GM23338 (cell line): ENCODE measurements at regions not wholly inside any gene's neighbourhood (a gene's known extent, or its start where the extent isn't known, plus 50 kb on each side); places are given as distances from the start of the nearest gene placed in this dataset.

ENCODE experiments used
- ATAC-seq: fragments of 200-7000 bp; cut with Tn5 transposase; 3 replicates; pipeline ENCODE4 v1.9.1; 2020
- DNase-seq: peaks from one replicate; pipeline ENCODE4 v3.0.0-alpha.2; 2015; ENCODE audit warnings: low spot score
- H2AFZ ChIP-seq: fragments of 200-600 bp; sonication (generic); 2 replicates; pipeline ENCODE4 v1.8.0; 2016; ENCODE audit warnings: antibody characterized with exemption, mild to moderate bottlenecking, moderate library complexity
- H3F3A ChIP-seq: fragments of 200-600 bp; sonication (generic); replicated peaks from 2 replicates; pipeline ENCODE4 v1.8.0; 2017; ENCODE audit warnings: antibody characterized with exemption, mixed run types, low read depth
- H3K27ac ChIP-seq: fragments of 200-600 bp; sonication (generic); 2 replicates; pipeline ENCODE4 v1.6.1; 2016; ENCODE audit warnings: low read depth
- H3K27me3 ChIP-seq: fragments of 200-600 bp; sonication (generic); 2 replicates; pipeline ENCODE4 v1.8.0; 2016; ENCODE audit warnings: mild to moderate bottlenecking, mixed run types, moderate library complexity; ENCODE audit not compliant: insufficient read depth
- H3K36me3 ChIP-seq: fragments of 200-600 bp; sonication (generic); 2 replicates; pipeline ENCODE4 v1.8.0; 2016; ENCODE audit warnings: mild to moderate bottlenecking; ENCODE audit not compliant: insufficient read depth
- H3K4me1 ChIP-seq: fragments of 200-600 bp; sonication (generic); 2 replicates; pipeline ENCODE4 v1.8.0; 2016; ENCODE audit warnings: mild to moderate bottlenecking, moderate library complexity; ENCODE audit not compliant: insufficient read depth
- H3K4me2 ChIP-seq: fragments of 200-600 bp; sonication (generic); 2 replicates; pipeline ENCODE4 v1.7.1; 2017; ENCODE audit warnings: mixed run types
- H3K4me3 ChIP-seq: fragments of 200-600 bp; sonication (generic); 2 replicates; pipeline ENCODE4 v1.6.1; 2016; ENCODE audit warnings: mixed run types
- H3K79me2 ChIP-seq: fragments of 200-600 bp; sonication (generic); replicated peaks from 2 replicates; pipeline ENCODE4 v1.8.0; 2017; ENCODE audit warnings: mild to moderate bottlenecking; ENCODE audit not compliant: insufficient read depth
- H3K9me2 ChIP-seq: fragments of 200-600 bp; sonication (generic); 2 replicates; pipeline ENCODE4 v1.8.0; 2017; ENCODE audit not compliant: insufficient read depth
- H4K20me1 ChIP-seq: fragments of 200-600 bp; sonication (generic); replicated peaks from 2 replicates; pipeline ENCODE4 v1.8.0; 2017; ENCODE audit warnings: mild to moderate bottlenecking; ENCODE audit not compliant: insufficient read depth
- H3K27ac Mint-ChIP-seq: 2 replicates; pipeline ENCODE4 v1.8.0; 2020; ENCODE audit warnings: inconsistent platforms, mild to moderate bottlenecking, moderate library complexity, mixed read lengths
- H3K27me3 Mint-ChIP-seq: 3 replicates; pipeline ENCODE4 v1.8.0; 2022; ENCODE audit warnings: low read depth, mild to moderate bottlenecking, moderate library complexity, mixed read lengths, inconsistent platforms; ENCODE audit not compliant: insufficient read depth, poor library complexity
- H3K36me3 Mint-ChIP-seq: 3 replicates; pipeline ENCODE4 v1.8.0; 2021; ENCODE audit warnings: low read depth, mild to moderate bottlenecking, inconsistent platforms, moderate library complexity, mixed read lengths
- H3K4me1 Mint-ChIP-seq: 3 replicates; pipeline ENCODE4 v1.8.0; 2020; ENCODE audit warnings: mild to moderate bottlenecking, inconsistent platforms, mixed read lengths
- H3K4me3 Mint-ChIP-seq: 3 replicates; pipeline ENCODE4 v1.8.0; 2021; ENCODE audit warnings: moderate library complexity, mild to moderate bottlenecking, inconsistent platforms, mixed read lengths
- H3K9me3 Mint-ChIP-seq: 3 replicates; pipeline ENCODE4 v1.8.0; 2020; ENCODE audit warnings: moderate library complexity, mild to moderate bottlenecking, inconsistent platforms, mixed read lengths
- CREB1 ChIP-seq: fragments of 250-450 bp; sonication (Bioruptor Pico); IDR thresholded peaks from 2 replicates; pipeline ENCODE4 v1.5.0; 2020; ENCODE audit warnings: low read depth, mild to moderate bottlenecking, moderate library complexity
- EZH2phosphoT487 ChIP-seq: fragments of 200-600 bp; sonication (generic); IDR thresholded peaks from one replicate; pipeline ENCODE4 v1.8.1; 2018; ENCODE audit warnings: antibody characterized with exemption; ENCODE audit not compliant: unreplicated experiment
- JUNB ChIP-seq: IDR thresholded peaks from one replicate; pipeline ENCODE4 v1.6.1; 2016; ENCODE audit warnings: antibody characterized with exemption; ENCODE audit not compliant: unreplicated experiment
- NANOG ChIP-seq: IDR thresholded peaks from 2 replicates; pipeline ENCODE4 v1.6.1; 2016; ENCODE audit warnings: antibody characterized with exemption, borderline replicate concordance
- POLR2AphosphoS5 ChIP-seq: IDR thresholded peaks from 2 replicates; pipeline ENCODE4 v1.6.1; 2016; ENCODE audit warnings: antibody characterized with exemption, low read depth
- ZNF331 ChIP-seq: fragments of 250-450 bp; sonication (Bioruptor Pico); IDR thresholded peaks from 2 replicates; pipeline ENCODE4 v1.5.0; 2020; ENCODE audit warnings: low read depth, mild to moderate bottlenecking, moderate library complexity
- TF ChIP-seq, protein P1 (sequence below): IDR thresholded peaks from one replicate; pipeline ENCODE4 v1.6.1; 2018; ENCODE audit warnings: antibody characterized with exemption; ENCODE audit not compliant: unreplicated experiment
- TF ChIP-seq, protein P2 (sequence below): IDR thresholded peaks from 2 replicates; pipeline ENCODE4 v1.6.1; 2016; ENCODE audit warnings: antibody characterized with exemption
- TF ChIP-seq, protein P3 (sequence below): fragments of 250-450 bp; sonication (Bioruptor Pico); IDR thresholded peaks from 2 replicates; pipeline ENCODE4 v1.5.0; 2020; ENCODE audit warnings: mild to moderate bottlenecking, moderate library complexity

DNA sequence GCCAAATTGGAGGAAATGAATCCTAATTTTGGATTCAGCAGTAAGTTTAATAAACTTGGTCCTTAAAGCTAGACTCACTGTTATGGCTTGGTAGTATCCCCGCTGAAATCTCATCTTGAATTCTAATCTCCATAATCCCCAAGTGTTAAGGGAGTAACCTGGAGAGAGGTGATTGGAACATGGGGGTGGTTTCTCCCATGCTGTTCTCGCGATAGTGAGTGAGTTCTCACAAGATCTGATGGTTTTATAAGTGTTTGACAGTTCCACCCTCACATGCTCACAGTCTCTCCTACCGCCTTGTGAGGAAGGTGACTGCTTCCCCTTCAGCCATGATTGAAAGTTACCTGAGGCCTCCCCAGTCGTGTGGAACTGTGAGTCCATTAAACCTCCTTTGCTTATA, 824.5 kb upstream of the WWC1 start (continued):
- TF ChIP-seq, protein P1, sequence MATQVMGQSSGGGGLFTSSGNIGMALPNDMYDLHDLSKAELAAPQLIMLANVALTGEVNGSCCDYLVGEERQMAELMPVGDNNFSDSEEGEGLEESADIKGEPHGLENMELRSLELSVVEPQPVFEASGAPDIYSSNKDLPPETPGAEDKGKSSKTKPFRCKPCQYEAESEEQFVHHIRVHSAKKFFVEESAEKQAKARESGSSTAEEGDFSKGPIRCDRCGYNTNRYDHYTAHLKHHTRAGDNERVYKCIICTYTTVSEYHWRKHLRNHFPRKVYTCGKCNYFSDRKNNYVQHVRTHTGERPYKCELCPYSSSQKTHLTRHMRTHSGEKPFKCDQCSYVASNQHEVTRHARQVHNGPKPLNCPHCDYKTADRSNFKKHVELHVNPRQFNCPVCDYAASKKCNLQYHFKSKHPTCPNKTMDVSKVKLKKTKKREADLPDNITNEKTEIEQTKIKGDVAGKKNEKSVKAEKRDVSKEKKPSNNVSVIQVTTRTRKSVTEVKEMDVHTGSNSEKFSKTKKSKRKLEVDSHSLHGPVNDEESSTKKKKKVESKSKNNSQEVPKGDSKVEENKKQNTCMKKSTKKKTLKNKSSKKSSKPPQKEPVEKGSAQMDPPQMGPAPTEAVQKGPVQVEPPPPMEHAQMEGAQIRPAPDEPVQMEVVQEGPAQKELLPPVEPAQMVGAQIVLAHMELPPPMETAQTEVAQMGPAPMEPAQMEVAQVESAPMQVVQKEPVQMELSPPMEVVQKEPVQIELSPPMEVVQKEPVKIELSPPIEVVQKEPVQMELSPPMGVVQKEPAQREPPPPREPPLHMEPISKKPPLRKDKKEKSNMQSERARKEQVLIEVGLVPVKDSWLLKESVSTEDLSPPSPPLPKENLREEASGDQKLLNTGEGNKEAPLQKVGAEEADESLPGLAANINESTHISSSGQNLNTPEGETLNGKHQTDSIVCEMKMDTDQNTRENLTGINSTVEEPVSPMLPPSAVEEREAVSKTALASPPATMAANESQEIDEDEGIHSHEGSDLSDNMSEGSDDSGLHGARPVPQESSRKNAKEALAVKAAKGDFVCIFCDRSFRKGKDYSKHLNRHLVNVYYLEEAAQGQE, result no peak
- TF ChIP-seq NANOG, result no peak

DNA sequence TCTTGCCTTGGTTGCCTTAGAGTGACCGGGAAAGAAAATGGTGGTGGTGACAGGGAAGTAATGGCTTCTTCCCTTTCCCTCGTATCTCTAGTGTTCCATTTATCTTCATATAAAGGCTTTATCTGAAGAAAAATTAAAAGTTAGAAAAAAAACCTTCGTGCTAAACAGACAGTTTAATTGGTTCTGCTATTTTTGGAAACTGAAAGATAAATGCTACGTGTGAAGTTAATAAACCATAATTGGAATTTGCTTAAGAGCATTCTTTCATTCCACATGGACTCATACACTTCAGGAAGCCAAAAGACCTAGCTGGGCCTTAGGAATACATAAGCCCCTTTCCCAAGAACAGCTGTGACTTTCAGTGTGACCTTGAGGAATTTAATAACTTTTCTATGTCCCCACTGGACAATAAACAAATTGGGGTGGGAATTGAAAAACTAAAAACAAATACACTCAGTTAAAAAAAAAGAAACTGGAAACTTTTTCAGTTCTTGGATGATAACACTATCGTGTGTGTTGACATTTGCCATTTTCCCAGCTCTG, 818.8 kb upstream of the WWC1 start:
- Histone ChIP-seq H3F3A (no peaks in the 10 kb centered on the region), H3K4me3 (no peak overlapping the region), H3K27me3 (no peaks in the 10 kb centered on the region), H3K79me2 (no peaks in the 10 kb centered on the region), H3K27ac (no peak overlapping the region), H3K9me2 (no peaks in the 10 kb centered on the region), H3K36me3 (no peaks in the 10 kb centered on the region), H3K4me2 (no peak overlapping the region), H2AFZ (no peak overlapping the region), H3K4me1 (no peaks in the 10 kb centered on the region), H4K20me1 (no peaks in the 10 kb centered on the region)
- no peak overlapping the region for H3K4me3 Mint-ChIP-seq
- TF ChIP-seq EZH2phosphoT487 (no peak), JUNB (no peak), CREB1 (no peak), ZNF331 (no peak), POLR2AphosphoS5 (no peak)
- TF ChIP-seq, protein P2, sequence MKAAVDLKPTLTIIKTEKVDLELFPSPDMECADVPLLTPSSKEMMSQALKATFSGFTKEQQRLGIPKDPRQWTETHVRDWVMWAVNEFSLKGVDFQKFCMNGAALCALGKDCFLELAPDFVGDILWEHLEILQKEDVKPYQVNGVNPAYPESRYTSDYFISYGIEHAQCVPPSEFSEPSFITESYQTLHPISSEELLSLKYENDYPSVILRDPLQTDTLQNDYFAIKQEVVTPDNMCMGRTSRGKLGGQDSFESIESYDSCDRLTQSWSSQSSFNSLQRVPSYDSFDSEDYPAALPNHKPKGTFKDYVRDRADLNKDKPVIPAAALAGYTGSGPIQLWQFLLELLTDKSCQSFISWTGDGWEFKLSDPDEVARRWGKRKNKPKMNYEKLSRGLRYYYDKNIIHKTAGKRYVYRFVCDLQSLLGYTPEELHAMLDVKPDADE, result no peak
- TF ChIP-seq, protein P1, result no peak
- TF ChIP-seq, protein P3, sequence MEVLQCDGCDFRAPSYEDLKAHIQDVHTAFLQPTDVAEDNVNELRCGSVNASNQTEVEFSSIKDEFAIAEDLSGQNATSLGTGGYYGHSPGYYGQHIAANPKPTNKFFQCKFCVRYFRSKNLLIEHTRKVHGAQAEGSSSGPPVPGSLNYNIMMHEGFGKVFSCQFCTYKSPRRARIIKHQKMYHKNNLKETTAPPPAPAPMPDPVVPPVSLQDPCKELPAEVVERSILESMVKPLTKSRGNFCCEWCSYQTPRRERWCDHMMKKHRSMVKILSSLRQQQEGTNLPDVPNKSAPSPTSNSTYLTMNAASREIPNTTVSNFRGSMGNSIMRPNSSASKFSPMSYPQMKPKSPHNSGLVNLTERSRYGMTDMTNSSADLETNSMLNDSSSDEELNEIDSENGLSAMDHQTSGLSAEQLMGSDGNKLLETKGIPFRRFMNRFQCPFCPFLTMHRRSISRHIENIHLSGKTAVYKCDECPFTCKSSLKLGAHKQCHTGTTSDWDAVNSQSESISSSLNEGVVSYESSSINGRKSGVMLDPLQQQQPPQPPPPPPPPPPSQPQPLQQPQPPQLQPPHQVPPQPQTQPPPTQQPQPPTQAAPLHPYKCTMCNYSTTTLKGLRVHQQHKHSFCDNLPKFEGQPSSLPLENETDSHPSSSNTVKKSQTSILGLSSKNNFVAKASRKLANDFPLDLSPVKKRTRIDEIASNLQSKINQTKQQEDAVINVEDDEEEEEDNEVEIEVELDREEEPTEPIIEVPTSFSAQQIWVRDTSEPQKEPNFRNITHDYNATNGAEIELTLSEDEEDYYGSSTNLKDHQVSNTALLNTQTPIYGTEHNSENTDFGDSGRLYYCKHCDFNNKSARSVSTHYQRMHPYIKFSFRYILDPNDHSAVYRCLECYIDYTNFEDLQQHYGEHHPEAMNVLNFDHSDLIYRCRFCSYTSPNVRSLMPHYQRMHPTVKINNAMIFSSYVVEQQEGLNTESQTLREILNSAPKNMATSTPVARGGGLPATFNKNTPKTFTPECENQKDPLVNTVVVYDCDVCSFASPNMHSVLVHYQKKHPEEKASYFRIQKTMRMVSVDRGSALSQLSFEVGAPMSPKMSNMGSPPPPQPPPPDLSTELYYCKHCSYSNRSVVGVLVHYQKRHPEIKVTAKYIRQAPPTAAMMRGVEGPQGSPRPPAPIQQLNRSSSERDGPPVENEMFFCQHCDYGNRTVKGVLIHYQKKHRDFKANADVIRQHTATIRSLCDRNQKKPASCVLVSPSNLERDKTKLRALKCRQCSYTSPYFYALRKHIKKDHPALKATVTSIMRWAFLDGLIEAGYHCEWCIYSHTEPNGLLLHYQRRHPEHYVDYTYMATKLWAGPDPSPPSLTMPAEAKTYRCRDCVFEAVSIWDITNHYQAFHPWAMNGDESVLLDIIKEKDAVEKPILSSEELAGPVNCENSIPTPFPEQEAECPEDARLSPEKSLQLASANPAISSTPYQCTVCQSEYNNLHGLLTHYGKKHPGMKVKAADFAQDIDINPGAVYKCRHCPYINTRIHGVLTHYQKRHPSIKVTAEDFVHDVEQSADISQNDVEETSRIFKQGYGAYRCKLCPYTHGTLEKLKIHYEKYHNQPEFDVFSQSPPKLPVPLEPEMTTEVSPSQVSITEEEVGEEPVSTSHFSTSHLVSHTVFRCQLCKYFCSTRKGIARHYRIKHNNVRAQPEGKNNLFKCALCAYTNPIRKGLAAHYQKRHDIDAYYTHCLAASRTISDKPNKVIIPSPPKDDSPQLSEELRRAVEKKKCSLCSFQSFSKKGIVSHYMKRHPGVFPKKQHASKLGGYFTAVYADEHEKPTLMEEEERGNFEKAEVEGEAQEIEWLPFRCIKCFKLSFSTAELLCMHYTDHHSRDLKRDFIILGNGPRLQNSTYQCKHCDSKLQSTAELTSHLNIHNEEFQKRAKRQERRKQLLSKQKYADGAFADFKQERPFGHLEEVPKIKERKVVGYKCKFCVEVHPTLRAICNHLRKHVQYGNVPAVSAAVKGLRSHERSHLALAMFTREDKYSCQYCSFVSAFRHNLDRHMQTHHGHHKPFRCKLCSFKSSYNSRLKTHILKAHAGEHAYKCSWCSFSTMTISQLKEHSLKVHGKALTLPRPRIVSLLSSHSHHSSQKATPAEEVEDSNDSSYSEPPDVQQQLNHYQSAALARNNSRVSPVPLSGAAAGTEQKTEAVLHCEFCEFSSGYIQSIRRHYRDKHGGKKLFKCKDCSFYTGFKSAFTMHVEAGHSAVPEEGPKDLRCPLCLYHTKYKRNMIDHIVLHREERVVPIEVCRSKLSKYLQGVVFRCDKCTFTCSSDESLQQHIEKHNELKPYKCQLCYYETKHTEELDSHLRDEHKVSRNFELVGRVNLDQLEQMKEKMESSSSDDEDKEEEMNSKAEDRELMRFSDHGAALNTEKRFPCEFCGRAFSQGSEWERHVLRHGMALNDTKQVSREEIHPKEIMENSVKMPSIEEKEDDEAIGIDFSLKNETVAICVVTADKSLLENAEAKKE (CRISPR knock-in tag), result no peak
- no peaks in the 10 kb centered on the region for H3K4me1 Mint-ChIP-seq
- no peak for ATAC-seq
- H3K27me3 Mint-ChIP-seq, result no peaks in the 10 kb centered on the region
- no peaks in the 10 kb centered on the region for H3K36me3 Mint-ChIP-seq
- no peak overlapping the region for H3K27ac Mint-ChIP-seq
- DNase-seq, result no peak
- no peaks in the 10 kb centered on the region for H3K9me3 Mint-ChIP-seq
